IMR-90 (cell line): ENCODE measurements at regions not wholly inside any gene's neighbourhood (a gene's known extent, or its start where the extent isn't known, plus 50 kb on each side); places are given as distances from the start of the nearest gene placed in this dataset.

Experiments used
- ATAC-seq: fragments of 200-7000 bp; cut with Tn5 transposase; 2 replicates; pipeline ENCODE4 v1.9.1; 2020; ENCODE audit warnings: low read depth, mild to moderate bottlenecking, moderate library complexity
- BruUV-seq: library from RNA; stranded (reverse); fragments of 400-500 nt; replicated peaks from 2 replicates; lab custom pipeline; 2021; lab: Mats Ljungman, UMichigan
- CTCF ChIA-PET: fragments of 300-600 bp; formaldehyde crosslinking; extraction: SDS; loops from one replicate; lab custom pipeline; 2021; ENCODE audit warnings: antibody characterized with exemption; lab: Yijun Ruan, JAX
- POLR2A ChIA-PET: fragments of 300-600 bp; sonication (Branson Sonifier 250); formaldehyde crosslinking; loops from one replicate; lab custom pipeline; 2022; ENCODE audit warnings: antibody characterized with exemption; ENCODE audit not compliant: unreplicated experiment; lab: Charles Lee
- DNase-seq: peaks from one replicate; pipeline ENCODE4 v3.0.0; 2013
- H2AFZ ChIP-seq: replicated peaks from 2 replicates; pipeline ENCODE3; 2013; ENCODE audit warnings: low read length, mild to moderate bottlenecking; ENCODE audit not compliant: poor library complexity
- H2AK5ac ChIP-seq: 2 replicates; pipeline ENCODE4 v1.6.1; 2013; ENCODE audit warnings: low read depth, low read length, inconsistent platforms
- H2AK9ac ChIP-seq: replicated peaks from 2 replicates; pipeline ENCODE3; 2013; ENCODE audit warnings: mild to moderate bottlenecking, low read depth, low read length, moderate library complexity; ENCODE audit not compliant: poor library complexity
- H2BK120ac ChIP-seq: 2 replicates; pipeline ENCODE4 v1.6.1; 2013; ENCODE audit warnings: low read depth, low read length, inconsistent platforms
- H2BK15ac ChIP-seq: 3 replicates; pipeline ENCODE4 v1.6.1; 2013; ENCODE audit warnings: low read depth, low read length, inconsistent platforms
- H2BK20ac ChIP-seq: 2 replicates; pipeline ENCODE4 v1.6.1; 2013; ENCODE audit warnings: low read depth, mild to moderate bottlenecking, inconsistent platforms, low read length, moderate library complexity
- H2BK5ac ChIP-seq: 2 replicates; pipeline ENCODE4 v1.6.1; 2013; ENCODE audit warnings: mild to moderate bottlenecking, low read depth, low read length, inconsistent platforms; ENCODE audit not compliant: poor library complexity, severe bottlenecking
- H3K14ac ChIP-seq: replicated peaks from 2 replicates; pipeline ENCODE4 v1.6.1; 2013; ENCODE audit warnings: low read depth, low read length, inconsistent platforms
- H3K18ac ChIP-seq: 2 replicates; pipeline ENCODE4 v1.6.1; 2013; ENCODE audit warnings: low read depth, low read length, control low read depth
- H3K23ac ChIP-seq: 2 replicates; pipeline ENCODE4 v1.6.1; 2013; ENCODE audit warnings: low read depth, low read length, inconsistent platforms
- H3K27ac ChIP-seq: 2 replicates; pipeline ENCODE4 v1.5.1; 2013; ENCODE audit warnings: mild to moderate bottlenecking, control low read depth, low read length; ENCODE audit not compliant: insufficient read depth
- H3K27me3 ChIP-seq: 2 replicates; pipeline ENCODE4 v1.6.1; 2013; ENCODE audit warnings: low read length; ENCODE audit not compliant: control insufficient read depth, insufficient read depth
- H3K36me3 ChIP-seq: 2 replicates; pipeline ENCODE4 v1.6.1; 2013; ENCODE audit warnings: low read length, mixed read lengths; ENCODE audit not compliant: control insufficient read depth, insufficient read depth
- H3K4ac ChIP-seq: 2 replicates; pipeline ENCODE4 v1.6.1; 2013; ENCODE audit warnings: low read depth, low read length, inconsistent platforms
- H3K4me1 ChIP-seq: 2 replicates; pipeline ENCODE4 v1.6.1; 2013; ENCODE audit warnings: low read length, mixed read lengths; ENCODE audit not compliant: control insufficient read depth, insufficient read depth
- H3K4me2 ChIP-seq: 2 replicates; pipeline ENCODE4 v1.6.1; 2013; ENCODE audit warnings: low read depth, mild to moderate bottlenecking, control low read depth, low read length, moderate library complexity
- H3K4me3 ChIP-seq: 2 replicates; pipeline ENCODE4 v1.5.1; 2013; ENCODE audit warnings: low read depth, mild to moderate bottlenecking, control low read depth, low read length, moderate library complexity; ENCODE audit not compliant: insufficient read depth
- H3K56ac ChIP-seq: 2 replicates; pipeline ENCODE4 v1.6.1; 2013; ENCODE audit warnings: low read length, inconsistent platforms; ENCODE audit not compliant: insufficient read depth; ENCODE audit errors: extremely low read depth
- H3K79me1 ChIP-seq, 2 experiments: 2 replicates each; pipeline ENCODE4 v1.6.1; 2013; ENCODE audit warnings: low read length in 2 of 2, inconsistent platforms in 1 of 2, low read depth in 1 of 2
- H3K9ac ChIP-seq: 2 replicates; pipeline ENCODE4 v1.6.1; 2013; ENCODE audit warnings: low read depth, low read length, control low read depth
- H3K9me1 ChIP-seq: 2 replicates; pipeline ENCODE4 v1.6.1; 2013; ENCODE audit warnings: low read length, inconsistent platforms; ENCODE audit not compliant: insufficient read depth
- H3K9me3 ChIP-seq: 2 replicates; pipeline ENCODE4 v1.6.1; 2013; ENCODE audit warnings: low read length; ENCODE audit not compliant: control insufficient read depth, insufficient read depth
- H4K20me1 ChIP-seq: 2 replicates; pipeline ENCODE4 v1.6.1; 2013; ENCODE audit warnings: low read length, inconsistent platforms; ENCODE audit not compliant: insufficient read depth
- H4K5ac ChIP-seq: 2 replicates; pipeline ENCODE4 v1.6.1; 2013; ENCODE audit warnings: mild to moderate bottlenecking, low read depth, low read length, control low read depth
- H4K8ac ChIP-seq, 2 experiments: 2 replicates each; pipeline ENCODE4 v1.6.1; 2013; ENCODE audit warnings: low read depth in 2 of 2, low read length in 2 of 2, control low read depth in 1 of 2, inconsistent platforms in 1 of 2
- H4K91ac ChIP-seq: 2 replicates; pipeline ENCODE4 v1.6.1; 2013; ENCODE audit warnings: low read depth, low read length, inconsistent platforms; ENCODE audit not compliant: insufficient read depth
- BHLHE40 ChIP-seq: fragments of 150-350 bp; IDR thresholded peaks from 2 replicates; pipeline ENCODE4 v1.6.1; 2016; ENCODE audit warnings: mild to moderate bottlenecking, low read depth, low read length
- CEBPB ChIP-seq: IDR thresholded peaks from 2 replicates; pipeline ENCODE4 v1.6.1; 2012; ENCODE audit warnings: low read depth, low read length, improper control_type of control experiment
- CHD1 ChIP-seq: IDR thresholded peaks from 2 replicates; pipeline ENCODE4 v1.6.1; 2012; ENCODE audit warnings: low read depth, low read length, improper control_type of control experiment
- FOS ChIP-seq: fragments of 150-350 bp; IDR thresholded peaks from 2 replicates; pipeline ENCODE4 v1.6.1; 2016; ENCODE audit warnings: low read depth, low read length
- MAFK ChIP-seq: IDR thresholded peaks from 2 replicates; pipeline ENCODE4 v1.6.1; 2012; ENCODE audit warnings: low read depth, low read length, improper control_type of control experiment
- MAZ ChIP-seq: IDR thresholded peaks from 2 replicates; pipeline ENCODE4 v1.6.1; 2012; ENCODE audit warnings: low read depth, mild to moderate bottlenecking, low read length, improper control_type of control experiment, moderate library complexity, borderline replicate concordance
- MXI1 ChIP-seq: IDR thresholded peaks from 2 replicates; pipeline ENCODE4 v1.6.1; 2012; ENCODE audit warnings: low read depth, mild to moderate bottlenecking, low read length, moderate library complexity, borderline replicate concordance
- NFE2L2 ChIP-seq: fragments of 150-350 bp; IDR thresholded peaks from 2 replicates; pipeline ENCODE4 v1.6.1; 2016; ENCODE audit warnings: low read depth, mild to moderate bottlenecking, low read length
- POLR2A ChIP-seq: IDR thresholded peaks from 2 replicates; pipeline ENCODE4 v1.6.1; 2012; ENCODE audit warnings: mild to moderate bottlenecking, low read depth, low read length
- RAD21 ChIP-seq: IDR thresholded peaks from 2 replicates; pipeline ENCODE4 v1.6.1; 2012; ENCODE audit warnings: low read length, improper control_type of control experiment
- RCOR1 ChIP-seq: IDR thresholded peaks from 2 replicates; pipeline ENCODE4 v1.6.1; 2012; ENCODE audit warnings: mild to moderate bottlenecking, low read length, improper control_type of control experiment; ENCODE audit not compliant: insufficient replicate concordance
- RFX5 ChIP-seq: IDR thresholded peaks from 2 replicates; pipeline ENCODE4 v1.8.0; 2012; ENCODE audit warnings: low read depth, mild to moderate bottlenecking, low read length, moderate library complexity
- SMC3 ChIP-seq: fragments of 150-350 bp; IDR thresholded peaks from 2 replicates; pipeline ENCODE4 v1.6.1; 2016; ENCODE audit warnings: low read depth, mild to moderate bottlenecking, antibody characterized with exemption, low read length, moderate library complexity
- WGBS, 2 experiments: methylation state at CpG; one replicate each; pipeline versions ENCODE4 v1.1.5 to v1.1.7; 2013; ENCODE audit warnings: missing lambda C conversion rate in 2 of 2; ENCODE audit not compliant: insufficient read length in 1 of 2; ENCODE audit errors: extremely low coverage in 2 of 2; 5-methylcytosine and 5-hydroxymethylcytosine counted together
- dilution Hi-C: fragments of 300-500 bp; cut with HindIII; formaldehyde crosslinking; loops from one replicate; pipeline ENCODE4 v1.14.3; 2018; ENCODE audit warnings: low sequenced_read_pairs; ENCODE audit not compliant: unreplicated experiment
- in situ Hi-C: fragments of 300-500 bp; cut with MboI; formaldehyde crosslinking; loops from 3 replicates; pipeline ENCODE4 v1.14.3; 2019; ENCODE audit warnings: low sequenced_read_pairs, inconsistent platforms, mixed read lengths
- intact Hi-C: fragments of 100-400 bp; cut with micrococcal nuclease; formaldehyde crosslinking; loops from 2 replicates; pipeline ENCODE4 v1.10.0; 2022
- TF ChIP-seq, protein P1 (sequence below): fragments of 150-350 bp; IDR thresholded peaks from 2 replicates; pipeline ENCODE4 v1.6.1; 2016; ENCODE audit warnings: low read depth, mild to moderate bottlenecking, low read length, moderate library complexity, borderline replicate concordance
- TF ChIP-seq, protein P2 (sequence below): conservative IDR thresholded peaks from 2 replicates; pipeline ENCODE4 v1.5.1; 2012; ENCODE audit warnings: mild to moderate bottlenecking, low read depth, low read length, improper control_type of control experiment
- TF ChIP-seq, protein P3 (sequence below): fragments of 150-350 bp; IDR thresholded peaks from 2 replicates; pipeline ENCODE4 v1.6.1; 2017; ENCODE audit warnings: mild to moderate bottlenecking, antibody characterized with exemption, low read length, low read depth

DNA sequence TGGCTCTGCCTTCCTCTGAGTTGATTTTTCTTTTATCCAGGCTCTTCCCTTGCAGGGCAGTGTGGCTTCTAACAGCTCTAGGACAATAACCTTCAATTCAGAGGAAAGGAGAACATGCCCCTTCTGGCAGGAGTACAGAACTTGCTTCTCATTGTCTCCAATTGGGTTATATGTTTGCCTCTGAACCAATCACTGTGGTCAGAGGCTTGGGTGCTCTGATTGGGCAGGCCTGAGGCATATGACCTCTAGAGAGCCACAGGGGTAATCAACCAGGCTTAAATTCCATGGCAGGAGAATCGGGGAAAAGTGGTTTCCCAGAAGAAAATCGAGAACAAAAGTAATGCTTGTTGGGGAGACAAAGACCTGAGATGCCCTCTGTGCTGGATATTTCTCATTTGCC is 240.0 kb downstream of the REEP3 start:
- Histone ChIP-seq H4K91ac (no peak overlapping the region), H3K23ac (no peak overlapping the region), H3K79me1 (no peaks in the 10 kb centered on the region), H4K20me1 (no peaks in the 10 kb centered on the region), H2BK15ac (no peak overlapping the region), H3K9me1 (no peaks in the 10 kb centered on the region), H3K18ac (no peak overlapping the region), H3K4ac (no peak overlapping the region), H3K27ac (no peak overlapping the region), H3K4me1 (peaks cover 2% of the 10 kb centered on the region), H2BK5ac (no peak overlapping the region), H3K9me3 (no peaks in the 10 kb centered on the region), H3K4me3 (no peak overlapping the region), H3K36me3 (no peaks in the 10 kb centered on the region), H2AK9ac (no peak overlapping the region), H3K27me3 (peaks cover 17% of the 10 kb centered on the region), H2BK20ac (no peak overlapping the region), H3K56ac (no peak overlapping the region), H2BK120ac (no peak overlapping the region), H4K8ac (no peak overlapping the region), H2AFZ (no peak overlapping the region), H2AK5ac (no peak overlapping the region), H3K14ac (no peak overlapping the region), H4K5ac (no peak overlapping the region), H3K4me2 (no peak overlapping the region), H3K9ac (no peak overlapping the region)
- ChIA-PET POLR2A (no interaction called here), CTCF (no interaction called here)
- no CpG with 5 or more reads among the region's 2 CpGs for WGBS, 2 experiments
- intact Hi-C loops = loop anchor here (5.0 kb wide), 1 partner anchor 34 kb away; no protein-coding TSS in a partner anchor
- no TSS peak for BruUV-seq
- dilution Hi-C loops = no loop called here
- ATAC-seq (no peak), DNase-seq (no peak)
- TF ChIP-seq POLR2A = no peak
- TF ChIP-seq, protein P1, sequence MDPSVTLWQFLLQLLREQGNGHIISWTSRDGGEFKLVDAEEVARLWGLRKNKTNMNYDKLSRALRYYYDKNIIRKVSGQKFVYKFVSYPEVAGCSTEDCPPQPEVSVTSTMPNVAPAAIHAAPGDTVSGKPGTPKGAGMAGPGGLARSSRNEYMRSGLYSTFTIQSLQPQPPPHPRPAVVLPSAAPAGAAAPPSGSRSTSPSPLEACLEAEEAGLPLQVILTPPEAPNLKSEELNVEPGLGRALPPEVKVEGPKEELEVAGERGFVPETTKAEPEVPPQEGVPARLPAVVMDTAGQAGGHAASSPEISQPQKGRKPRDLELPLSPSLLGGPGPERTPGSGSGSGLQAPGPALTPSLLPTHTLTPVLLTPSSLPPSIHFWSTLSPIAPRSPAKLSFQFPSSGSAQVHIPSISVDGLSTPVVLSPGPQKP = no peak
- TF ChIP-seq CHD1 = no peak
- TF ChIP-seq, protein P2, sequence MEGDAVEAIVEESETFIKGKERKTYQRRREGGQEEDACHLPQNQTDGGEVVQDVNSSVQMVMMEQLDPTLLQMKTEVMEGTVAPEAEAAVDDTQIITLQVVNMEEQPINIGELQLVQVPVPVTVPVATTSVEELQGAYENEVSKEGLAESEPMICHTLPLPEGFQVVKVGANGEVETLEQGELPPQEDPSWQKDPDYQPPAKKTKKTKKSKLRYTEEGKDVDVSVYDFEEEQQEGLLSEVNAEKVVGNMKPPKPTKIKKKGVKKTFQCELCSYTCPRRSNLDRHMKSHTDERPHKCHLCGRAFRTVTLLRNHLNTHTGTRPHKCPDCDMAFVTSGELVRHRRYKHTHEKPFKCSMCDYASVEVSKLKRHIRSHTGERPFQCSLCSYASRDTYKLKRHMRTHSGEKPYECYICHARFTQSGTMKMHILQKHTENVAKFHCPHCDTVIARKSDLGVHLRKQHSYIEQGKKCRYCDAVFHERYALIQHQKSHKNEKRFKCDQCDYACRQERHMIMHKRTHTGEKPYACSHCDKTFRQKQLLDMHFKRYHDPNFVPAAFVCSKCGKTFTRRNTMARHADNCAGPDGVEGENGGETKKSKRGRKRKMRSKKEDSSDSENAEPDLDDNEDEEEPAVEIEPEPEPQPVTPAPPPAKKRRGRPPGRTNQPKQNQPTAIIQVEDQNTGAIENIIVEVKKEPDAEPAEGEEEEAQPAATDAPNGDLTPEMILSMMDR = no peak
- TF ChIP-seq BHLHE40 = no peak
- TF ChIP-seq RAD21 = no peak
- TF ChIP-seq FOS = no peak
- TF ChIP-seq CEBPB = no peak
- no peak for TF ChIP-seq RCOR1
- TF ChIP-seq, protein P3, sequence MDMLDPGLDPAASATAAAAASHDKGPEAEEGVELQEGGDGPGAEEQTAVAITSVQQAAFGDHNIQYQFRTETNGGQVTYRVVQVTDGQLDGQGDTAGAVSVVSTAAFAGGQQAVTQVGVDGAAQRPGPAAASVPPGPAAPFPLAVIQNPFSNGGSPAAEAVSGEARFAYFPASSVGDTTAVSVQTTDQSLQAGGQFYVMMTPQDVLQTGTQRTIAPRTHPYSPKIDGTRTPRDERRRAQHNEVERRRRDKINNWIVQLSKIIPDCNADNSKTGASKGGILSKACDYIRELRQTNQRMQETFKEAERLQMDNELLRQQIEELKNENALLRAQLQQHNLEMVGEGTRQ = no peak
- no peak for TF ChIP-seq SMC3
- TF ChIP-seq NFE2L2 = no peak
- no peak for TF ChIP-seq MAFK
- no peak for TF ChIP-seq MXI1
- no peak for TF ChIP-seq RFX5
- TF ChIP-seq MAZ = no peak
- in situ Hi-C loops = no loop called here
